Spleen (tissue), 11 donors: ENCODE measurements at regions not wholly inside any gene's neighbourhood (a gene's known extent, or its start where the extent isn't known, plus 50 kb on each side); places are given as distances from the start of the nearest gene placed in this dataset.

Experiments used
- DNase-seq: peaks from one replicate; pipeline ENCODE4 v3.0.0-alpha.2; 2020
- H3K27ac ChIP-seq, 8 donors: fragments of 200-600 bp; sonication (generic) in 7 of 8; 1 replicate in 4 of 8; 2 replicates in 4 of 8; pipeline versions ENCODE4 v1.5.0 to v1.8.0; 2016 to 2021; ENCODE audit warnings: inconsistent platforms in 4 of 8, mild to moderate bottlenecking in 4 of 8, moderate library complexity in 1 of 8
- H3K27me3 ChIP-seq, 7 donors: fragments of 200-600 bp; sonication (generic) in 6 of 7; replicated peaks in 1 of 7; 1 replicate in 4 of 7; 2 replicates in 3 of 7; pipeline versions ENCODE4 v1.5.0 to v1.8.0; 2016 to 2021; ENCODE audit warnings: inconsistent platforms in 3 of 7, mild to moderate bottlenecking in 1 of 7
- H3K36me3 ChIP-seq, 6 donors: fragments of 200-600 bp; sonication (generic) in 5 of 6; 1 replicate in 4 of 6; 2 replicates in 2 of 6; pipeline versions ENCODE4 v1.5.0 to v1.8.0; 2016 to 2021; ENCODE audit warnings: inconsistent platforms in 2 of 6
- H3K4me1 ChIP-seq, 6 donors: fragments of 200-600 bp; sonication (generic) in 5 of 6; 1 replicate in 3 of 6; 2 replicates in 3 of 6; pipeline versions ENCODE4 v1.5.0 to v1.8.0; 2016 to 2021; ENCODE audit warnings: inconsistent platforms in 3 of 6
- H3K4me3 ChIP-seq, 8 donors: fragments of 200-600 bp; sonication (generic) in 7 of 8; 1 replicate in 4 of 8; 2 replicates in 4 of 8; pipeline versions ENCODE4 v1.5.0 to v1.8.0; 2016 to 2021; ENCODE audit warnings: inconsistent platforms in 4 of 8, mild to moderate bottlenecking in 4 of 8, moderate library complexity in 2 of 8
- H3K9me3 ChIP-seq, 8 donors: fragments of 200-600 bp; sonication (generic) in 7 of 8; 1 replicate in 4 of 8; 2 replicates in 4 of 8; pipeline versions ENCODE4 v1.5.0 to v1.8.0; 2016 to 2021; ENCODE audit warnings: inconsistent platforms in 4 of 8
- POLR2A ChIP-seq, 3 donors: fragments of 450-650 bp; IDR thresholded peaks; one replicate each; pipeline ENCODE4 v1.5.1; 2017; ENCODE audit warnings: antibody characterized with exemption in 3 of 3, mild to moderate bottlenecking in 1 of 3
- POLR2AphosphoS5 ChIP-seq, 3 donors: sonication (generic); formaldehyde crosslinking; IDR thresholded peaks; one replicate each; pipeline ENCODE4 v1.5.1; 2017; ENCODE audit warnings: antibody characterized with exemption in 3 of 3
- WGBS, 5 donors: extraction: QIAGEN DNeasy Blood & Tissue Kit in 3 of 5; methylation state at CpG; one replicate each; pipeline versions ENCODE4 v1.1.5 to v1.1.7; 2013 to 2018; 5-methylcytosine and 5-hydroxymethylcytosine counted together
- intact Hi-C: fragments of 100-400 bp; cut with DNase I; formaldehyde crosslinking; loops from one replicate; pipeline ENCODE4 v1.15.0; 2023; ENCODE audit warnings: low total_unique reads
- TF ChIP-seq, protein P1 (sequence below), 11 experiments: fragments of 200-600 bp in 7 of 11; fragments of 450-650 bp in 4 of 11; sonication (generic) in 4 of 11; IDR thresholded peaks in 8 of 11; conservative IDR thresholded peaks in 3 of 11; 1 replicate in 7 of 11; 2 replicates in 4 of 11; pipeline versions ENCODE4 v1.4.0 to v1.8.0; 2016 to 2021; ENCODE audit warnings: antibody characterized with exemption in 11 of 11, inconsistent platforms in 4 of 11, mild to moderate bottlenecking in 1 of 11
- donor health status: healthy with polysubstance abuse.
- donor health status: DM: no; HTN: no; CAD: no; lungs with moderate emphysema.
- donor health status: DM: no; HTN: no; CAD: no.
- donor health status: Bipolar disorder and iron deficiency.
- donor health status: healthy.
- donor health status: DM: no; HTN: no; CAD: no.
- donor health status: DM: yes; HTN: yes; CAD: no.

DNA sequence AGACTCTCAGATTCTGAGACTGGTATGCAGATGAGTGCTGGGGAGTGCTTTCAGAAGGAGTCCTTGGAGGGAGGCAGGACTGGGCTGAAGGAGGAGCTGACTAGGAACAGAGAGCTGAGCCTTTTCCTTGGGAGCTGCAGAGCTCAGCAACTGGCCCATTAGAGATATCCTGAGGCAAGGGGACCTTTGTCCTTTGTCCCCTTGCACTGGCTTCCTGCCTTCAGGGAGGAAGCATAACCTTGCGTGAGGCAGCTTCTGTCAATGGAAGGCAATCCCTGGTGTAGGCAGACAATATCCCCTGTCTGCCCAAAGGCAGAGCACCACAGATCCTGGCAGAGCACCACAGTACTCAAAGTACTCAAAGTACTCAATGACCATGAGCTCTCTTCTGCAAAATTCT, 375.3 kb downstream of the HRH4 start:
- 77 to 100% (median 93%) methylated on average over 1 of the region's 1 CpG for WGBS, 5 donors
- TF ChIP-seq, protein P1, sequence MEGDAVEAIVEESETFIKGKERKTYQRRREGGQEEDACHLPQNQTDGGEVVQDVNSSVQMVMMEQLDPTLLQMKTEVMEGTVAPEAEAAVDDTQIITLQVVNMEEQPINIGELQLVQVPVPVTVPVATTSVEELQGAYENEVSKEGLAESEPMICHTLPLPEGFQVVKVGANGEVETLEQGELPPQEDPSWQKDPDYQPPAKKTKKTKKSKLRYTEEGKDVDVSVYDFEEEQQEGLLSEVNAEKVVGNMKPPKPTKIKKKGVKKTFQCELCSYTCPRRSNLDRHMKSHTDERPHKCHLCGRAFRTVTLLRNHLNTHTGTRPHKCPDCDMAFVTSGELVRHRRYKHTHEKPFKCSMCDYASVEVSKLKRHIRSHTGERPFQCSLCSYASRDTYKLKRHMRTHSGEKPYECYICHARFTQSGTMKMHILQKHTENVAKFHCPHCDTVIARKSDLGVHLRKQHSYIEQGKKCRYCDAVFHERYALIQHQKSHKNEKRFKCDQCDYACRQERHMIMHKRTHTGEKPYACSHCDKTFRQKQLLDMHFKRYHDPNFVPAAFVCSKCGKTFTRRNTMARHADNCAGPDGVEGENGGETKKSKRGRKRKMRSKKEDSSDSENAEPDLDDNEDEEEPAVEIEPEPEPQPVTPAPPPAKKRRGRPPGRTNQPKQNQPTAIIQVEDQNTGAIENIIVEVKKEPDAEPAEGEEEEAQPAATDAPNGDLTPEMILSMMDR (IDR thresholded peaks at IDR 0.05 in 8 of 11, conservative IDR thresholded peaks at IDR 0.05 in 3 of 11) = no peak
- TF ChIP-seq POLR2AphosphoS5 (IDR thresholded peaks at IDR 0.05) = no peak
- no peak for TF ChIP-seq POLR2A (IDR thresholded peaks at IDR 0.05)
- intact Hi-C loops = no loop called here
- no peak overlapping the region for H3K27ac ChIP-seq
- peaks cover 0 to 5% (median 0%) of the 10 kb centered on the region in 7 donors for H3K27me3 ChIP-seq
- no peak for DNase-seq
- H3K36me3 ChIP-seq = no peaks in the 10 kb centered on the region
- H3K4me3 ChIP-seq = no peak overlapping the region
- peaks cover 0 to 14% (median 10%) of the 10 kb centered on the region in 6 donors for H3K4me1 ChIP-seq
- H3K9me3 ChIP-seq = peaks cover 0 to 5% (median 0%) of the 10 kb centered on the region in 8 donors

DNA sequence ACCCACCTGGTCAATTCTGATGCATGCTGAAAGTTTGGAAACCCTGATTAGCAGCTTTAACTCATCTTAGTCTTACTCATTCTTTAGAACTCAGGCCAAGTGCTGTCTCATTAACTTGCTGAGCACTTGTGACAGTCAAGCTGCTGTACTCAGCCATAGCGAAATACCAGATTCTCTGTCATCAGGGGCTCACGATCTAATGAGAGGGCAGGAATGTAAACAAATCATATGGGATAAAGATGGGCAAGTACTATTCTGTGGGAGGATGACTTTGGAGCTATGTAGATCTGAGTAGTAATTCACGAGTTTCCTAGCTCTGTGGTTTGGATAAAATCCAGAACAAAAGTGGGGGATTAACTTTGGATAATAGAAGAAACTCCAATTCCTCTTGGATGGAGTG, 376.6 kb downstream of the HRH4 start:
- Histone ChIP-seq H3K36me3 (no peaks in the 10 kb centered on the region), H3K27ac (no peak overlapping the region), H3K9me3 (peaks cover 0 to 5% (median 0%) of the 10 kb centered on the region in 8 donors), H3K4me3 (no peak overlapping the region), H3K4me1 (peaks cover 0 to 5% (median 4%) of the 10 kb centered on the region in 6 donors), H3K27me3 (no peaks in the 10 kb centered on the region)
- DNase-seq = no peak
- 53 to 70% (median 54%) methylated on average over 3 of the region's 3 CpGs for WGBS, 5 donors
- intact Hi-C loops = no loop called here
- TF ChIP-seq POLR2AphosphoS5 (IDR thresholded peaks at IDR 0.05) = no peak
- TF ChIP-seq, protein P1 (IDR thresholded peaks at IDR 0.05 in 8 of 11, conservative IDR thresholded peaks at IDR 0.05 in 3 of 11) = no peak
- no peak for TF ChIP-seq POLR2A (IDR thresholded peaks at IDR 0.05)

DNA sequence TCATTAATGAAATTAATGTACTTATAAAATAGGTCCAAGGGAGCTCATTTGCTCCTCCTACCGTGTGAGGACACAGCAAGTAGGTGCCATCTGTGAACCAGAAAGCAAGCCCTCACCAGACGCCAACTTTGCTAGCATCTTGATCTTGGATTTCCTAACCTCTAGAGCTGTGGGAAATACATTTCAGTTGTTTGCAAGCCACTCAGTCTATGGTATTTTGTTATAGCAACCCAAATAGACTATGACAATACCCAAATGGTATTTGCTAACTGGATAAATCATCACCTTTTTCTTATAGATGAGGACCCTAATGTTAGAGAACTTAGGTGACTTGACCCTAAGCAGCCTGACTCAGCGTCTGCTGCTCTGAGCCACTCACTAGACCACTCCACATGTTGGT, 379.6 kb downstream of the HRH4 start:
- Histone ChIP-seq H3K9me3 (peaks cover 0 to 5% (median 0%) of the 10 kb centered on the region in 8 donors), H3K36me3 (no peaks in the 10 kb centered on the region), H3K27ac (no peak overlapping the region), H3K4me1 (no peaks in the 10 kb centered on the region), H3K27me3 (no peaks in the 10 kb centered on the region), H3K4me3 (no peak overlapping the region)
- intact Hi-C loops = no loop called here
- WGBS, 5 donors = 89 to 98% (median 94%) methylated on average over 3 of the region's 3 CpGs
- TF ChIP-seq POLR2A (IDR thresholded peaks at IDR 0.05) (no peak), POLR2AphosphoS5 (IDR thresholded peaks at IDR 0.05) (no peak)
- TF ChIP-seq, protein P1 (IDR thresholded peaks at IDR 0.05 in 8 of 11, conservative IDR thresholded peaks at IDR 0.05 in 3 of 11) = no peak
- no peak for DNase-seq

DNA sequence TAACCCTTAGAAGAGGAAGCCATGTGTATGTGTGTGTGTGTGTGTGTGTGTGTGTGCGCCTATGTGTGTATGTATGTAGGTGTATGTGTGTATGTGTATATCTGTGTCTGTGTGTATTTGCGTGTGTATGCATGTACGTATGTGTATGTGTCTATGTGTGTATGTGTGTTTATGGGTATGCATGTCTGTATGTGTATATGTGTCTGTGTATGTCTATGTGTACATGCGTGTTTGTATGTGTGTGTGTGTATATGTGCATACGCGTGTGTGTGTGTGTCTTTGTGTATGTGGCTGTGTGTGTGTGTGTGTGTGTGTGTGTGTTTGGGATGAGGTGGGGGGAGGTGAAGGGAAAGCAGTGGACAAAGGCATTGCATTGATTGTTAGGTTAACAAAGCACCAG, 380.2 kb downstream of the HRH4 start:
- no peaks in the 10 kb centered on the region for H3K27me3 ChIP-seq
- no peaks in the 10 kb centered on the region for H3K4me1 ChIP-seq
- no peak overlapping the region for H3K4me3 ChIP-seq
- H3K36me3 ChIP-seq = no peaks in the 10 kb centered on the region
- no peak for TF ChIP-seq POLR2AphosphoS5 (IDR thresholded peaks at IDR 0.05)
- TF ChIP-seq, protein P1 (IDR thresholded peaks at IDR 0.05 in 8 of 11, conservative IDR thresholded peaks at IDR 0.05 in 3 of 11) = no peak
- TF ChIP-seq POLR2A (IDR thresholded peaks at IDR 0.05) = no peak
- intact Hi-C loops = no loop called here
- WGBS, 5 donors = 77 to 91% (median 80%) methylated on average over 6 of the region's 6 CpGs
- DNase-seq = no peak
- H3K27ac ChIP-seq = no peak overlapping the region
- H3K9me3 ChIP-seq = peaks cover 0 to 5% (median 0%) of the 10 kb centered on the region in 8 donors
